ENCODE measurements at regions not wholly inside any gene's neighbourhood (a gene's known extent, or its start where the extent isn't known, plus 50 kb on each side); places are given as distances from the start of the nearest gene placed in this dataset.

DNA sequence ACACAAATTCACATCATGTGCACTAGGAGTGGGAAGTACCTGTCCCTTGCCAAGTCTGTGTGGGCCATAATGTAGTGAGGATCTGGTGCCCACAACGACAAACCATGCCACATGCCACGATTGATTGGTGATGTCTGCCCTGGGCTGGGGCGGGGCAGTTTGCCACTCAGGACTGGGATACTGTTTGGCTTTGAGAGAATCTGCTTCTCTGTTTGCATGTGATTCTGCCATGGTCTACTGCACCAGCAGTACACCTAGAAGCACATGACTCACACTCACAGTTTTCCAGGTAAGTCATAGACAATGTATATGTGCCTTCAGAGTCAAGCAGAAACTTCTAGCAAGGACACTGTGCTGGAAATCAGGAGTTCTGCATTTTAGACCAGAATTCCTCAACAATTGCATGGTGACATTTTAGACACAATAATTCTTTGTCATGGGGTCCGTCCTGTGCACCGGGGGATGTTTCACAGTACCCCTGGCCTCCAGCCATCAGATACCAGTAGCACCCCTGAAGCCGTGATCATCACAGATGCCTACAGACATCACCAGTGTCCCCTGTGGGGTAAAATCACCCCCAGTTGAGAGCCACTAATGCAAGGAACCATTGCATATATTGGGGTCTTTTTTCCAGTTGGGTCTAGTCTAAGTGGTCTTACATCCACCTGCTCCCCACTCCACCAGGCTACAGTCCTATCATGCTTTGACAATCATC lies 278.3 kb downstream of the EIPR1 start:
- no peak for DNase-seq

DNA sequence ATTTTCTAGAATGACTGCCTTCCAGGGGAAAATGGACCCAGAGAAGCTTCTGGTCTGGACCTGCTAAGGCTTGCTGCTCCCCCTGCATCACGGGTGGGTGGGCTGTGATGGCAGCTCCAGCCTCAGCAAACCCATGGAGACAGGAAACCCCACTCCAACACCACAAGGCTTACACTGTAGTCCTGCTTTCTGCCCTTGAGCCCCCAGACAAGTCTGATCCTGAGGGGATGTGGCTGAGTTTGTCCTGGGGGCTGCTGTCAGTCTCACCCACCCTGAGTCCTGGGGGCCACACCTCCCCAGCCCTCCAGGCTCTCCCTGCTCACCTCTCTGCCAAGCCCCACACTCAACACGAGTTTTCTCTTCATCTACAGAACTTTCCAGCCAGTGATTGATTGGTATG lies 279.4 kb downstream of the EIPR1 start:
- no peak for DNase-seq

DNA sequence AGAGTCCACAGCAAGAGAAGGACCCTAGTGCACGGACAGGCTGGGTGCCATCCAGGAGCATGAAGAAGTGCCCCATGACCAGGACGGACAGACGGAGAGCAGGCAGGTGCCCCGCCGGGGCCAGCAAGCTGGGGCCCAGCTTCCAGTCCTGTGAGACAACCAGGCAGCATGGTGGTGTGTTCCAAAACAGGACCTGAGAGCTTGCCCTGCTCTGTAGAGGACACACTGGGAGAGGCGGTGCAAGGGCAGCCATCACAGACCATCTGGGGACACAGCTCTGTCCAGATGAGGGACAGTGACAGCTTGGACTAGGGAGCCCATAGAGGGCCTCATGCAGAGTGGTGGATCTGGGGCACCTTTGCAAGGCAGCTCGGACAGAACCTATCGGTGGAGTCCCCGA lies 279.8 kb downstream of the EIPR1 start:
- no peak for DNase-seq

DNA sequence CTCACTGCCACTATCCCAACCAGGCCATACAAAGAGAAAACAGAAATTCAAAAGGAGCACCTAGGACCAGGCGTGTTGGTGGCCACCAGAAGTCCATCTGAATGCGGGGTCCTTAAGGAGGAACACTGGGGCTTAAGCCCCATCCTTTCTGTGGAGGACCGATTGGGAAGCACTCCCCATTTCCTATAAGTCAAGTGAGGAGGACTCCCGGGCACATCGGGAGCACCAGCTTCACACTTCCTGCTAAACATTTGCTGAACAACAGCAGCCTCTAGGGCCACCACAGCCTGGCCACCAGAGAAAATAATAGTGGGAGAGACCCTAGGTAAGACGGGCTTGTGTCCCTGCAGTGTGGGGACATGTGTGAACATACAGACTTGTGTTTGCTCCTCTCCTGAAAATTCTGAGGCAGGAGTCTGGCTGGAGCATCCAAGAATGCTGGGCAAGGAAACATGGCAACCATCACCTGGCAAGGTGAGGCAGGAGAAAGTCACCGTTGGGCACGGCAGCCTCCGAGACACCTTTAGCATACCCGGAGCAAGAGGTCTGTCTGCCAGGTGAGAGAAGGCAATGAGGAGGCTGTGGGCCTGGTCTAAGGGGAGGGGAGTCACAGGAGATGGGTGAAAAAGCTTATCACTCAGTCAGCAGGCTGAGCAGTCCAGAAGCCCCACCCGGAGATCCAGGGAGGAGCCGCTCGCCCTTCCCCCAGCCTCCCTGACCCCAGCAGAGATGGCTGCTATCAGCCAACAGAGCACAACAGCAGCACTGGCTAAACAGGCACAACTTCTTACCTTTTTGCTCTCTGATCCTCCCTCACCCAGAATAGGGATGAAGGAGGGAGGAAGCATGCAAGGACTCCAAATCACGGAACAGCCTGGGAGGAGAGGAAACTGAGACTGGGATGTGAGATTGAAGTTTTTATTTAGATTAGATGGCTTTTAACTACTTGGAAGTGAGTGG lies 282.3 kb downstream of the EIPR1 start:
- no peak for DNase-seq

DNA sequence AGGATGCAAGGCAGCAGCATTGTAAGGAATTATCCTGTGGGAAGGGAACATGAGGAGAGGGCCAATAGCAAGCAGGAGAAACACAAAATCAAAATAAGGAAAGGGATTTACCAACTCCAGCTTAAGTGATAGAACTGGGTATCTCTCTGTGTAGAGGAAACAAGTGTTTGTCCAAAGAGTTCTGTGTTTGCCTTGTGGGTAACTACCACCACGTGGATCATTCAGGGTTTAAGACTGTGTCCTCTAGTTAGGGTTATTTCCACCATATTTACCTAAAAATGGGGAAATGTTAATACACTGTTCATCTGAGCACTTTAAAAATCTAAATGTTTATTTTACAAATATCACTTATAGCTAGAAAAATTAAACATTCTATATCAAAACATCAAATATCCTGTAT lies 283.3 kb downstream of the EIPR1 start:
- no peak for DNase-seq

DNA sequence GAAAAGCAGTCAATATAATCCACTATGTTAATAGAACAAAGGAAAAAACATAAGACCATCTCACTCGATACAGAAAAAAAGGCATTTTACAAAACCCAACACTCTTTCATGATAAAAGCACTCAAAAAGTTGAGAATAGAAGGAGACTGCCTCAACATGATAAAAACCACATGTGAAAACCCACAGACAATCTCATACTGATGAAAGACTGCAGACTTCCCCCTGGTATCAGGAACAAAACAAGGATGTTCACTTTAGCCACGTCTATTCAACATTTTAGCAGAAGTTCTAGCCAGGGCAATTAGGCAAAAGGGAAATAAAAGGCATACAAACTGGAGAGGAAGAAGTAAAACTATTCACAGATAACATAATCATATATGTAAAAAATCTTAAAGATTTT lies 285.9 kb downstream of the EIPR1 start:
- no peak for DNase-seq

DNA sequence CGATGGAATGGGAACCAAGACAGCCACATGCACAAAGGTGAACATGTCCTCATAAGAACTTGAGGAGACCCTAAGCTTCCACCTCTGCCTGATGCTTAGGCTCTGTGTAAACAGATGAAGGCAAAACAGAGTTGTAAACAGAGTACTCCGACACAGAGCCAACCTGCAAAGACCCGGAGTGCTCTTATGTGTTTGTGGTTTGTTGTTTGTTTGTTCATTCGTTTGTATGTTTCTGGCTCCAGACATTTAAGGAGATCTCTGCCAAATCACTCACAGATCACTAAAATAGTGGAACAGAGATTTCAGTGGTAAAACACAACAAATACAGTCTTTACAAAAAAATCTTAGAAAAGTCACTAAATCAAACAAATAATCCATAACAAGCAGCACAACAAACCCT lies 294.9 kb downstream of the EIPR1 start:
- no peak for DNase-seq

DNA sequence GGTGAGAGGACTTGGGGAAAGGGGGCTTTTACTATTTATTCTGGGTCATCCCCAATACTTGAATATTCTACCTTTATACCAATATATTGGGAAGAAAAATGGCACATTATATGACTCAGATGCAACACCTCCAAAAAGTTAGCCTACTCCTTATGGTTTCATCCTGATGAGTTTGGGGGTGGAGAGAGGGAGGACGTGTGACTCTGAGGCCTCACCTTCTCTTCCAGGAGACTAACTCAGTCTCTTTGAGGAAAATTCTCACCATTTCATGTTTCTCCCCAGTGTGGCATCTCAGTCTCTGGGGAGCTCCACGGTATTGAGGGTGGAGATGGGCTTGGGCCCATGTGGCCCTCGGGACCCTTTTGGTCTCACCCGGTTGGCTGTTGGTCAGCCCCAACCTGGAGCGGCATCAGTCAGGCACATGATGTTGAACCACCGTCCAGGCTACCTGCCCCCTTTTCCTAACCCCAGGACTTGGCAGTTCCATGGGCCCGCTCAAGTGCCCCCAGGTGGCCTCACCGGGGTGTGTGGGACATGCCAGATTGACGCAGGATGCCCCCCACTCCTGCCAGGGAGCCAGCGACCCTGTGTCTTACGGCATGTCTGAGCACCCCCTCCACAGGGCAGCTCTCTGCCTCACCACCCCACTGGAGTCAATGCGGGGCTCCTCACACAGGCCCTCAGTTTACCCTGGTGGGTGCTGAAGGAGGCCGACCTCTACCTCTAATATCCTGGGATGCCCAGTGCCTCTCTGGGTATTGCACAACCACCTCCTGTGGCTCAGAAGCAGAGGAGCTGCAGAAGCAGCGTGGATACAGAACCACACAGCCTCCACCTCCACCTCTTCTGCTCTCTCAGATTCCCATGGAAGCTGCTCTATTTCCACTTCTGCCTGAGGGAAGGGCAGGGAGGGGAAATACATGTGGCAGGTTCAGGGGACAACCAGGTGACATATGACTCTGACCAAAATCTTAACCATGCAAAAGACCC lies 297.4 kb downstream of the EIPR1 start:
- no peak for DNase-seq

DNA sequence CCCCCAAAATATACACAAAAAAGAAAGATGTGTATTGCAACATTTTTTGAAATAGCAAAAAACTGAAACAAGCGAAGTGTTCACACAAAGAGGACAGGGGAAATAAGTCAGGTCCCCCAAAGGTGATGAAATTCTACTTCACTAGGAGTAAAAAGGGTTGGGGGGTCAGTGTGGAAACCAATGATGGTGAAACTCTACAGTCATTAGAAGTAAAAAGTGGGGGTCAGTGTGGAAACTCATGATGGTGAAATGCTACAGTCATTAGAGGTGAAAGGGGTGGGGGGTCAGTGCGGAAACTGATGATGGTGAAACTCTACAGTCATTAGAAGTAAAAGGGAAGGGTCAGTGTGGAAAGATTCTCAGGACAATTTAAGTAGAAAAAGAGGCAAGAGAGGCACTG lies 298.2 kb downstream of the EIPR1 start:
- no peak for DNase-seq

- DNase-seq: no peak
Measured at GRCh38 chr2:3078684-3079083, 298.9 kb downstream of the EIPR1 start.

DNA sequence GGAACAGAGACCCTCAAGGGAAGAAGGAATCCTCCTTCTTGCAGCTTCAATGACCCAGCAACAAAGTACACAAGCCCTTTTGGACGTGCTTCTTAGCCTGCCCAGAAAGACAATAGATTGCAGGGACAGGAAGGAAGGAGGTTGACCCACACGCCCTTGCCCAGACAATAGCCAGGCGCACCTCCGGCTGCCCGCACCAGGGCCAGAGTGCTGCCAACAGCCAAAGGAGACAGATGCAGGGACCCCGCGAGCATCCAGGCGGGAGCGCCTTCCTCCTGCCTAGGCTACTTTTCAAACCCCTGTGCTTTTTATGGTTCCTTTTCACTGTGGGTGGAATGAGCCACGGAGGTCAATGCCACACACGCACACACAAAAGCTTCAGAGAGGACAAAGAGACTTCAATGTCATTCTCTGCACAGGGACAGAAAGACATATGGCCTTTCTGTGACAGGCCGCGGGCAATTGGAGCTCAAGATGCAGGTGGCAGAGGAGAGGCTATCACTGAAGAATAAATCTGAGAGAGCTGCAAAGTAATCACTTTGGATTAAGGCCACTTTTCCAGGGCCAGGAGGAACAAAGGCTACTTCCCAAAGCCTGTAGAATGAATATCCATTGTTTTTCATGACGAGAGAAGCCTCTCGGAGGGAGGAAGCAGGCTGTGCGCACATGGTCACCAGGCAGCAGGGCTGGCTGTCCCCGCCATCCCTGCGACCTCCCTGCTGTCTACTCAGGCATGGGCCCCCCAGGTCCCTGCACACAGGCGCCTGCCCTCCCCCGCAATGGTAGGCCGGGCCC lies 300.6 kb downstream of the EIPR1 start:
- no peak for DNase-seq

DNA sequence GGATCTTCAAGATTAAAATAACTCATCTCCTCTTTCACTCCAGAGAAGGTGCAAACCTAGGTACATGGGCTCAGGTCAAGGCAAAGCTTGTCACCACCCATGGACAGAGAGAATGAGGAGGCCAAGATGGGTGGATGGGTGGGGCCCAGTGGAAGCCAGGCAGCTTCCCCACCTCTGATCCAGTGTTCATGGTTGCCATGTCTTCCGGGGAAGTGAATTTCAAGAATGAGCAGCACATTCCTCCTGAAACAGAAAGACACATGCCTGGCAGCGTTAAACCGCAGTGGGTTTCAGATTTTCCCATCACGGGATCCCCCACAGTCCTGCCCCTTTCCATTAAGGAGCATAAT lies 301.7 kb downstream of the EIPR1 start:
- no peak for DNase-seq

GRCh38 chr2:3075316-3075990 lies 302.2 kb downstream of the EIPR1 start:
- DNase-seq: no peak

DNA sequence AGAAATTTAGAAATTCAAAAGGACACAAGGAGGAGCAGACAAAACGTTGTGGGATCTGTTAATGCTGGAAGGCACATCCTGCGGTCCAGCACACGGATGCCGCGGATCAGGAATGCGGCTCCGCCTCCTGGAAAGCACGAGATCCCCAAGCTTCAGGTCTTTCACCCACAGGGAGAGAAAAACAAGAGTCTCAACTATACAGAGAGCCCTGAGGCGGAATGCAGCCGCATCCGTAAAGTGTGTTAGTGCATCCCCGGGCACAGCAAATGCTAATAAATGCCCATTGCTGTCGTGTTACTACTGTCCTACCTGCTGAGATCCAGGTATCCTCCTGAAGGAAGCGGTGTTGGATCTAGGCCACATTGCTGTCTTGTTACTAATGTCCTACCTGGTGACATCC lies 303.9 kb downstream of the EIPR1 start:
- DNase-seq: no peak

DNA sequence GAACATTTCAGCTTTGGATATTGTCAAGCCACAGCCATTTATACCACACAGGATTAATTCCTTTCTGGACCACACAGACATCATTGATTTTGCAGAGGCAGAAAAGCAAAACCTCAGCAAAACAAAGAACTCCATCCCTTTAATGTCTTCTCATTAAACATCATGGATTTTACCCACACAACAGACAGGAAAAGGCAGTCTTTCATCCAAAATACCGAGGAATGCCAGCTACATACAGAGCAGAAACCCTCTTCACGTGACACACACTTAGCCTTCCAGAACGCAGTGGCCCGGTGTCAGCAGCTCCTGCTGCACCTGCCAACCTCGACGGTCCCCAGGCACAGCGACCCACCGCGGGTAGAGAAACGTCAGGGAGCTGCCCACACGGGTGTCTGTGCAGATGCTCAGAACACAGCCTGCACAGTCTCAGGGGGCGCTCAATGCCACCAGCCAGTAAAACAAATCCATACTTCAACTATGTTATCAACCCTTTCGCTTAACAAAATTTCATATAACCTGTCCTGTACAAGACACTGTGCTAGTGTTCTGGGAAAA lies 304.5 kb downstream of the EIPR1 start:
- no peak for DNase-seq

- no peak for DNase-seq
Measured at GRCh38 chr2:3071685-3072263, 305.8 kb downstream of the EIPR1 start.

DNA sequence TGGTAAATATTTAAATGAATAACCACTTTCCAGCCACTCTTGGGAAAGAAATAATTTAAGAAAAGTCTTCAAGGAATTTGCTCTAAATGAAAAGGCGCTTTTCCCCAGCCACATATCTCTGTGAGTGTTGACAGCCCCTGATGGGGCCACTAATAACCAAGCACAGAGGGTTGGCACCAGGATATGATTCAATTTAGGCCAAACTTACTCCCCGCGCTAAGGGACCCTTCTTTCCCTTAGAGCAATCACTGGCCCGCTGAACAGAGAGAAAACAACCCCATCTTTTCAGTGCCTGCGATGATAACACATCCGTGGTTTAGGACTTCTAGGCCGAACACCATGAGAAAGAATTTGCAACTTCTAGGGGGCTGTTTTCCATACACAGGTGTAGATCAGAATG lies 310.8 kb downstream of the EIPR1 start:
- no peak for DNase-seq

GRCh38 chr2:3065928-3066327 lies 311.7 kb downstream of the EIPR1 start:
- DNase-seq: no peak

DNA sequence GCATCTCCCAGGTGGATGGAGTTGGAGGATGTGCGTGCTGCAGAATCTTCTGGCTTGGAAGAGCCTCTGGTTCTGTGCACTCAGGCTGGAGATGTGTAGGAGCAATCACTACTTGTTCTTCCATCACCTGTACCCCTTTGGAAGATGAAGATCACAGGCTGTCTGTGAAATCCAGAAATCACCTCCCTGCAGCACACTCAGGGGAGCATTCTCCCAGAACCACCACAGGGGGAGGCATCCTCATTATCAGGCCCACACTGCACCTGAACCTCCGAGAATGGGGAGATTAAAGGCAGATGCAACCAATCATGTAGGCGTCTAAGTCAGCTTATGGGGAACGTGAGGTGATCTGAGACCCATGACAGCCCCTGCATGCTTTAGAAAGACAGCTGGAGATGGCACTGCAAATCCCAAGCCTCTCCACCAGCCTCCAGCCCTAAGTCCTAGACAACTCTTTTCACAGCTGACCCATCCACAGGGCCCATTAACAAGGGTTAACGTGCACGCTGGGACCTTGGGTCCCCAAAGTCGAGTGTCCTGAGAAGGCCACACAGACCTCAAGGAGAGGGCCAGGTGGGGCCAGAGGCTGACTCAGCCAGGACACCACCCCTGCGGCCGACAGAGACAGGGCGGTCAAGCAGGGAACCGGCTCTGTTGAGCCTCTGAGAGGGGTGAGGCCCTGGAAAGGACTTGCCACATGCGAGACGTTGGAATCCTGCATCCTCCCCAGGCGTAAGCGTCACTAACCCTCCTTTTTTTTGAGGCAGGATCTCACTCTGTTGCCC lies 314.9 kb downstream of the EIPR1 start:
- no peak for DNase-seq

DNA sequence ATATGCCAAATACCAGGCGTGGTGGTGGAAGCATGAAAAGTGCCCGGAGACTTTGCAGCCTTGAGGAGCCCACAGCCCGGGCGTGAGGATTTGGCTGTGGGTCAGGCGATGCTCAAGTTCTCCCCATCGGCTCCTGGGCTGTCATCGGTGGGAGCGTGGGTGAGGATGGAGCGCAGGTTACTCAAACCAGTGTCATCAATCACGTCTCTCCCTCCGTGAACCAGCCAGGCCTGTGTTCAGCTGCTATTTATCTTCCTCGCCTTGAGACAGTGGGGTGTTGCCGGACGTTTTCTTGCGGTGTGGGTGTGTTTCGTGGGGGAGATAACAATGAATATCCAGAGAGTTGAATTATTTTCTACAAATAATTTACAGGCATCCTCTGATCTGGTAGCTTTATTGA lies 317.6 kb downstream of the EIPR1 start:
- DNase-seq: no peak
